HG03575 (cell line): ENCODE measurements at regions not wholly inside any gene's neighbourhood (a gene's known extent, or its start where the extent isn't known, plus 50 kb on each side); places are given as distances from the start of the nearest gene placed in this dataset.

Experiments used
- ATAC-seq: cut with Tn5 transposase; IDR thresholded peaks from one replicate; pipeline ENCODE4 v1.9.1; 2021; ENCODE audit not compliant: unreplicated experiment, insufficient number of reproducible peaks, low FRiP score; ENCODE audit errors: extremely low read depth

DNA sequence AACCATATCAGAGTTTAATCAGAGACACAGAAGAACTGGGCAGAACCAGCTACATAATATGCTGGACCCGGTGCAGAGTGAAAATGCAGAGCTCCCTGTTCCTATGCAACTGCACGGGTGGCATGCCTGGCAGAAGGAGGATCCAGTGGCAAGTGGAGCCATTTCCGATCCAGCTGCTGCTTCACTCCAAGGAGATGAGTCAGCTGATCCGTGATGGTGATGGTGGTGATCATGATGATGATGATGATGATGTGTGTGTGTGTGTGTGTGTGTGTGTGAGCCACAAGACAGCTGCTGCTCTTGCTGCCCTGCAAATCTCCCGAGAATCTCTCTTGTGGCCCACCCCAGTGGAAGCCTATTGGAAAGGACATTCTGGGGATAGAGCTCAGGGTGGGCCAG is 133.0 kb downstream of the URB2 start:
- no peak for ATAC-seq

DNA sequence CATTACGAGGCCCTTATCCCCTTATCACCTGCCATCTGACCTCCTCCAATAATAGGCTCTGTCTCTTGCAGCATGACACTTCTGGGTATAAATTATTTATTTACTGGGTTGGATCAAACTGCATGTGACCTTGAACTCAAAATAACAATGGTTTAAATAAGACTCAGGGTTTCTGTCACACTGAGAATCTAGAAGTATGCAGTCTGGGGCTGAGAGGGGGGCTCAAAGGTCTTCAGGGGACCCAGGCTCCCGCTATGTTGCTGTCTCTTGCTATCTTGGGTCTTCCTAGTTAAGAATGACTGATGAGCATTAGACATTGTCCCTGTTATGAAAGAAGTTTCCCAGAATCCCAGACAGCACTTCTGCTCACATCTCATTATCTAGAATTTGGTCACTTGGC is 133.5 kb downstream of the URB2 start:
- ATAC-seq = no peak

DNA sequence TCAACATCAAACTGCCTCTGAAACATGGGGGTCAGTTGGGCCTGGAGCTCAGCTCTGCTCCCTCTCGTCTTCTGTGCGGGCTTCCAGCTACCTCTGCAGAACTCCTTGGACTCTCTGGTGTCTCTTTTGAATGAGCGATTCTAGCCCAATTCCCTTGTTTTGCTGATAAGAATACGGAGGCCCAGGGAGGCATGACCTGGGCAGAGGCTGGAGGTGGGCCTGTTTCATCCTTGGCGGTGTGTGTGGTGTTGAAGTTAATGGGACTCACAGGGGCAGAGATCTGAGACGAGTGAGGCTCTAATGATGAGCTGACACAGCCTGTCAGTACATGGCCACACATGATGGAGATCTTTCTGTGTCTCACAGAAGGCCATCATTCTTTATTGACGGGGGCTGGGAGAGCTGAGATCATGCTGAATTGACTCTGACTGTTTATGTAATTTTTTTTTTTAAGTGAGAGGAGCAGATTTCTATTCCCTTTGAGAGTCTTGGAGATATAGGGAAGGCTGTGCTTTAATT is 134.5 kb downstream of the URB2 start:
- no peak for ATAC-seq

DNA sequence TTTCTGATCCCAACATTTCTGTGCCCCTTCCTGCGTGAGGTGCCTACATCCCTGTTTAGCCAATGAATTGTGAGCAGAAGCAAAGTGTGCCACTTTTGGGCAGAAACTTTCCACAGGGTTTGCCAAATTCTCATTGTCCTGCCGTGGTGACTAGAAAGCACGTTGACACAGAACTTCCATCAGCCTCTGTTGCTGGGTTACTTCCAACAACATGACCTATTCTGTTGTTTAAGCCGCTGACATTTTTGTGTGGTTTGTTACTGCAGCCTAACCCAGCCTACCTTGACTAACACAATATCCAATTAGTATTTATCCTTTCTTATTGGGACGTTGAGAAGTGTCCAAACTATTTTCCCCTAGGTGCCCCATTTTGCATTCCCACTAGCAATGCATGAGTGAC is 136.8 kb downstream of the URB2 start:
- ATAC-seq = no peak

DNA sequence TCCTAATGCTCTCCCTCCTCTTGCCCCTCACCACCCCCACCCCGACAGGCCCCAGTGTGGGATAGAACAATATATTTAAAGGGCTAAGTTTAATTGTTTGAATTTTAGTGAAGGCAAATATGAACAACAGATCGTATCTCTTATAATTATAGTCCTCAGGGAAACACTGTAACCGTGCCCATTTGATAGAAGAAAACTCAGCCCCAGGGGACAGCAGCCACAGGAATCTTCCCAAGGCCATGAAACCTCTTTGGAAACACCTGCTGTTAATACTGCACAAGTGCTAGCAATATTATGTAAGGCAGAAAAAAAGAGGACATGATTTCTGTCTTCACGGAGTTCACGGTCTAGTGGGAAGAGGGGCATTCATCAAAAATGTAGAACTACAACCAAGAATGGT is 142.2 kb downstream of the URB2 start:
- ATAC-seq = no peak

DNA sequence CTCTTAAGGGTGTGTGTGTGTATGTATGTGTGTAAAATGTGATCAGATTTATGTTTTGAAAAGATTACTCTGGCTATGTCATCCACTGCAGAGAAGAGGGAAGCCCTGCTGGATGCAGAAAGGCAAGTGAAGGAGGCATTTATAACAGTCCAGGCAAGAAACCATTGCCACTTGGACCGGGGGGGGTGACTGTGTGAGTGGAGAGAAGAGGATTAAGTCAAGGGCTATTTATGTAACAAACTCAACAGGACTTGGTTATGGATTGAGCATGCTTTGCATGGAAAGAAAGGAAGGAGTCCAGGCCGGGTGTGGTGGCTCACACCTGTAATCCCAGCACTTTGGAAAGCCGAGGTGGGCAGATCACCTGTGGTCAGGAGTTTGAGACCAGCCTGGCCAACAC is 143.0 kb downstream of the URB2 start:
- no peak for ATAC-seq

DNA sequence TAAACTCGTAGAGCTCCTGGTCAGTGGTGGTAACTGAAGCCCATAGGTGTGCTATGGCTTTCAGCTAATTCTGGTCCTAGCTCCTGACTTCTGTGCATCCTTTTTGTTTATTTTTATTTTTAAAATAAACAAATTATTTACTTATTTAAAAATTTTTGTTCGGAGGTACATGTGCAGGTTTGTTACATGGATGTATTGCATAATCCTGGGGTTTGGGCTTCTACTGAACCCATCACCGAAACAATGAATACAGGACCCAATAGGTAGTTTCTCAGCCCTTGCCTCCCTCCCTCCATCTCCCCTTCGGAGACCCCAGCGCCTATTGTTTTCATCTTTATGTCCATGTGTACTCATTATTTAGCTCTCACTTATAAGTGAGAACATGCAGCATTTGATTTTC is 143.8 kb downstream of the URB2 start:
- no peak for ATAC-seq

DNA sequence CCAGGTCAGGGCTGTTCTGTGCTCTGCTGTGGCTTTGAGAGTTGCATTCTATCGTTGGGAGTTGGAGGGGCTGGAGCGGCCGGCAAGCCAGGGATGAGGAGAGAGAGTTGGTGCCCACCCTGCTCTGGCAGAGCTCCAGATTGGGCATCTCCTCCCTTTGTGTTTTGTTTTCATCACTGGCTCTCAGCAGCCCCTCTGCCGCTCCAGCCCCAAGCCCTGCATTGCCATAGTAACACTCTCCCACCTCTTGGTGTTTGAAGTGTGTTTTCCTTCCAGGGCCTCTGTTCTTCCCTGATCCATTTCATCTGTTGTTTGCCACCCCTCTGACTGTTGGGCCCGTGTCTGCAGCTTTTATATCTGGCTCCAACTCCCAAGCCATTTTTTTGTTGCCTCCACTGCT is 152.7 kb downstream of the URB2 start:
- no peak for ATAC-seq

DNA sequence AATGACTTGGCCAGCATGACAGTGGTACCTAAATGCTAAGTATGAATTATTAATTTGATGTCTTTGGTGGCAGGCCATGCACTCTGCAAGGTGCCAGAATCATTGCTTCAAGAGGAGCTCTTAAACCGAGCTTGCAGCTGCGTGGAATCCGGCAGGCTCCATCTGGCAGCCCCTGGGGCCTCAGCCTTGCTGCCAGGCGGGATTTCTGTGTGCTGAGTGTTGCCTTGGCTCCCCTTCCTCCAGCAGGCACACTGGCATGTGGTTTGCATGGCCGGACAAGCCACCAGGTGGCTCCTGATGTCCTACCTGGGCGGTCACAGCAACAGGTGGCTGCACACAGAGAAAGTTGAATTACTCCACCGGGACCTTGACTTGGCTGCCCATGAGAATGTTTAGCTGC is 155.4 kb downstream of the URB2 start:
- ATAC-seq = no peak

DNA sequence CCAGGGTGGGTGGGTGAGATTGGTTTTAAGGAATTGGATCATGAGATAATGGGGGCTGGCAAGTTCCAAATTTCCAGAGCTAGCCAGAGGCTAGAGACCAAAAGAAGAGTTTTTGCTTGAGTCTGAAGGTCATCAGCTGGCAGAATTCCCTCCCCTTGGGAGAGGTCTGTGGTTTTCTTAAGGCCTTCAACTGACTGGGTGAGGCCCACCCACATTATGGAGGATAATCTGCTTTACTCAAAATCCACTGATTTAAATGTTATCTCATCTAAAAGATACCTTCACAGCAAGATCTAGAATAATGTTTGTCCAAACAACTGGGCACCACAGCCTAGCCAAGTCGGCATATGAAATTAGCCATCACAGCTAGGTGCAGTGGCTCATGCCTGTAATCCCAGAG is 156.4 kb downstream of the URB2 start:
- ATAC-seq = no peak

DNA sequence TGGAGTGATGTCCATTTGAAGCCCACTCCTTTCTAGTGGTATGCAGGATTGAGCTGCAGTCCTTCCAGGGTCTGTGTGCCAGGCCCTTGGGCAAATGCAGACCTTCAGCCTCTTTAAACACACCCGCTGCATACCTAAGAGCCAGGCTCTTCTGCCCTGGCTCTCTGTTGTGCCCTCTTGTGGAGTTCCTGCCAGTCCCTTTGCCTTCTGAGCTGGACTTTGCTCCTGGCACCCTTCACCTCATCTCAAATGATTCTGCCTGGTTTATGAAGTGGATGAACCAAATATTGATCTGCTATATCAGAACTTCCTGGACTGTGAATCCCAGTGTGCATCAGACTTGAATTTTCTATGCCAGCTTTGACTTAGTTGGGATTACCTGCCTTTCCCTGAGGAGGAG is 158.8 kb downstream of the URB2 start:
- ATAC-seq = no peak

DNA sequence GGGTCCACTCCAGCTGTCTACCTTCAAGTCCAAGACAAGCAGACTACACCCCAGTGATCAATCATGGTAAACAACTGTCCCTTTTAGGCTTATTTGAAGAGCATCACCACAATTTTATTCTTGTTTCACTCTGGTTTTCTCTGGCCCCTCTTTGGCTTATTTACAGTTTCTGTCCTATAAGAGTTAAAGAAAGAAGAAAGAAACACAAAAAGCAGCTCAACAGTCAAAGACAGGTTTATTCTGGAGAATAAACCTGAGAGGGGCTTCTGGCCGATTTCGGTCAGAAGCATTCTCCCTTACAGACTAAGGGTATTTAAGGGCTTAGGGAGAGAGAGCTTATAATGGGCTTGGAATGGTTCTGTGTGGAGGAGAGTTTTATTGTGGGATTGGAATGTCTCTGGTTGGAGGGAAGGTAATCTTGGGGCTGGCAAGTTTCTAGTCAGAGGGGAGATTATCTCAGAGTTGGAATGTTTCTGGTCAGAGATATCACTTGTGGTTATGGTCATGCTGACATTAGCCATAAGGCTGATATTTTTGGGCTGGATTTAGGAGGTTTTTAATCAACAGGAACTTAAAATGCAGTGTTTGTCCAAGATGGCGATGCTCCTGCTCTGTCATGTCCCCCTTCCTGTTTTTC is 161.0 kb downstream of the URB2 start:
- no peak for ATAC-seq

DNA sequence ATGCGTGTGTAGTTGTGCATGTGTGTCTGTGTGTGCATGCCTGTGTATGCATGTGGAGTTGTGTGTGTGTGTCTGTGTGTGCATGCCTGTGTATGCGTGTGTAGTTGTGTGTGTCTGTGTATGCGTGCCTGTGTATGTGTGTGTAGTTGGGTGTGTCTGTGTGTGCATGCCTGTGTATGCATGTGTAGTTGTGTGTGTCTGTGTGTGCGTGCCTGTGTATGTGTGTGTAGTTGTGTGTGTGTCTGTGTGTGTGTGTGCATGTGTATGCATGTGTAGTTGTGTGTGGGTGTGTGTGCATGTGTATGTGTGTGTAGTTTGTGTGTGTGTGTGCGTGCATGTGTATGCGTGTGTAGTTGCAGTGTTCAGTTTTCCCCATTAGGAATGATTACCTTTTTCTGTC is 162.0 kb downstream of the URB2 start:
- no peak for ATAC-seq

DNA sequence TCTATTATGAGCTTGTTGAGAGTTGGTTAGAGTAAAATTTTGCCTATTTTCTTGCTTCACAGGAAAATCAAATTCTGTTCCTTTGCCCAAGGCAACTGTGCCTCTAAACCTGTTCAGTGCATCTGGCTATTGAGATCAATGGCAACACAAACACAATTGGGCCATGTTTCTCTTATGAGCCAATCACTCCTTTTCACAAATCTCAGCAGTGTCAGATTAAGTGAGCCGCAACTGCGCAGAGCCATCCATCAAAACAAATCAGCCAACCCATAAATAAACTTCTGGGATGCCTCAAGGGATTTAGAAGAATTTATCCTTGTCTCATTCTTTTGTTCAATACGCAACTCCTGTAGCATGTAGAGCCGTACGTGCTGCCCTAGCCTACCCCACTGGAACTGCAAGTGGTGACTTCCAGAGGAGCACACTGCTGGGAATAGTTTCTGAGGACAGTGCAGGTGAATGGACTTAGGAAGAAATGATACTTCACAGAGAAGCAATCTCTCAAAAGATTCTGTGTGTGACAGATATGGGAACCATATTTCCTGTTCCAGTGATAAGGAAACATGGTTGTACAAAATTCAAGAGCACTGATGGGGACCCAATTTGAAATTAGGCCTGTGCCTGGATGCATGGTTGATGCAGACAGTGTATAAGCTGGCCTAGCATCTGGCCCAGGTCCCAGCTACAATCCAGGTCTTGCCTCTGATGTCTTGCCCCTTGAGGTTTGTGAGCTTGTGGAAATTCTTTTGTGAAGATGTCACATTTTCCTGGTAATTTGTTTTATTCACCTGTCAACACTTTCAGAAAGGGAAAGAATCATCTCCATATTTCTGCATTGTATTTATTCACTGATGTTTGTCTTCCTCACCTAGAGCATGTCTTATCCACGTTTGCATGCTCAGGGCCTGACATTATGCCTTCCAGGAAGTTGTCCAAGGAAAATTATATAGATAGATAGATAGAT is 166.2 kb downstream of the URB2 start:
- no peak for ATAC-seq

DNA sequence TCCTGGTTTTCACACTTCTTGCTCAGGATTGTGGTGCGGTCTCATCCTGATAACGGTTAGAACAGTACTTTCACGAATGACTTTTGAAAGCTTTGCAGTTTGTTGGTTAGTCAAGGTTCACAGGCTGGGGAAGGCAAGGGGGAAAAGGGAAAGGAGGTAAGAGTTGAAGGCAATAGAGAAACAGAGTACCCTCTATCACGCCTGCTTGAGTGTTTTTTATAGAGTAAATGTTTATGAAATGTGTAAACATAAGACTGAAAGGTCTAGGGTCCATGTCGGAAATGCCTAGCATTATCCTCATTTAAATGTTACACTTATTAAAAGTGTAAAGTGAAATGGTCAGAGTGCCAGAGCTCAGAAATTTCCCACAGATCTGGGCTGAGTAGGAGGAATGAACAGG is 167.4 kb downstream of the URB2 start:
- no peak for ATAC-seq

DNA sequence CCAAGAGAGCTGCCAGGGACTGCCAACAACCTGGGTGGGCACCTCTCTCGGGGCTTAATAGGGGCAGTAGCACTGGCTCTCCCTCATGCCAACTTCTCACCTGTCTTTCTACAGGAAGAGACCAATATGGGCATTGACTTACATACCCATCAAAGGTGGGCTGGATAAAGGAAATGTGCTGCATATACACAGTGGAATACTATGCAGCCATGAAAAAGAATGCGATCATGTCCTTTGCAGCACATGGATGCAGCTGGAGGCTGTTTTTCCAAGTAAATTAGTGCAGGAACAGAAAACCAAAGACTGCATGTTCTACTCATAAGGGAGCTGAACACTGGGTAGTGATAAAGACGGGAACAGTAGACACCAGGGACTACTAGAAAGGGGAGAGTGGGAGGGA is 172.5 kb downstream of the URB2 start:
- no peak for ATAC-seq

DNA sequence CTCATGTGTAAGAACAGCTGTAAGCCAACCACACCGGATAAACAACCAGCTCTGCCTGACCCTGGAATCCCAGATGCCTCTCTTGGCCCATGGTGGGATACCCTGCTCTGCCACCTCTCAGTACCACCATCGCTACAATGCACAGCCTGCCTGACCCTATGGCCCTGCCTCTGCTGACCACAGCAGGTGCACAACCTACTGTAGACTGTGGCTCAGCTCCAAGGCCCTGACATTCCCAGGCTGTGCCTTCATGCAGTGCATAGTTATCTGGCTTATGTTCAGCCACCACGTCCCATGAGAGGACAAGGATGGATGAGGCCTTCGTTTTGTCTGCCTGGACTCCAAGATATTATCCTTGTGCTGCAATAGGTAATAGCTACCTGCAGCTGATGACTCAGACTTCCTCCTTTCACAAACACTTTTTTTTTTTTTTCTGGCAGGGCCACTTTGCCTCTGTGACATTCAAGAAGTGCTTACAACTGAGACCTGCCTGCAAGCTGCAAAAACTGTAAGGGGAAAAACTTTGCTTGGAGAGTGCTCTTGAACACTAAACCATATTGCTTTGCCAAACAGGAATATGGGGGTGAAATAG is 177.7 kb downstream of the URB2 start:
- ATAC-seq = no peak

DNA sequence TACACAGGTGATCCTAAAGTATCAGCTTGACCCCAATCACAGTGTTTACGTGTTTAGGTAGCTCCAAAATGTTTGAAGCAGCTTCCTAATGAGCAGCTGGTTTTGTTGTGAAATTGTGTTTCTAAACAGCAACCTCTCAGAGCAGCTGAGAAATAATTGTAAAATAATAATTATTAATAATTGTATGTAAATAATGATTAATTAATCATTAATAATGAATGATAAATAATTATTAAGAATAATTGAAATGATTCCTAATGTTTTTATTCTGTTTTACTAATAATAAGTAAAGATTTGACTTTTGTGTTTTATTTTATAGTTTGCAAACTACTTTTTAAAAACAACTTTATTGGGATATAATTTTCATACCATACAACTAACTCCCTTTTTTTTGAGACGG is 182.2 kb downstream of the URB2 start:
- ATAC-seq = no peak

DNA sequence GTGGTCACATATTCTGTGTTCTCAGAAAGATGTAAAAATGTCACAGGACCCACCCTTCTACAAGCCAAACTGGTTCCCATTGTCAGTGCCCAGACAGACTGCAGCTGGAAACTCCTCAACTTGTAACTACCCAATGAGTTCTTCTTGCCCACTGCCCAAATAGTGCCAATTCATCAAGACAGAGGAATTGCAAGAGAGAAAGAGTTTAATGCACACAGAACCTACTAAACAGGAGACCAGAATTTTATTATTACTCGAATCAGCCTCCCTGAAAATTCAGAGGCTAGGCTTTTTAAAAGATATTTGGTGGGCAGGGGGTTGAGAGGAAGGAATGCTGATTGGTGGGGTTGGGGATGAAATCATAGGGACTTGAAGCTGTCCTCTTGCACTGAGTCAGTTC is 184.1 kb downstream of the URB2 start:
- ATAC-seq = no peak

DNA sequence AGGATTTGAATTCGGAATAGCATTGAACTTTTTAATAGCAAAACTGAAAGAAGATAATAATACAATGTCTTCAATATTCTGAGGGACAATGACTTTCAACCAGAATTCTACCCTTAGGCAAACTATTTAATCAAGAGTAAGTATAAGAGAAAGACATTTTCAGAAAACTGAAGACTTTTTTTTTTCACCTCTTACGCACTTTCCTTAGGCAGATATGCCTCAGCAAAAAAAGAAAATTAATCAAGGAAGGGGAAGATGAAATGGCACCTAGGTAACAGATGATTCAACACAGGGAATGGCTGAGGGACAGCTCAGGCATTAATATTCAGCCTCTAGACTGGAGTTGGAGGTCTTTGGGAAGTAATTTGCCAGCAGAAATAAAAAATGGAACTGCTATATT is 184.9 kb downstream of the URB2 start:
- ATAC-seq = no peak
